A172 (cell line): ENCODE measurements at regions not wholly inside any gene's neighbourhood (a gene's known extent, or its start where the extent isn't known, plus 50 kb on each side); places are given as distances from the start of the nearest gene placed in this dataset.

ENCODE experiments used
- DNase-seq: peaks from one replicate; pipeline ENCODE4 v3.0.0-alpha.2; 2015; ENCODE audit warnings: low spot score

- DNase-seq, result no peak
Observed at GRCh38 chr6:82646231-82646615, 282.6 kb downstream of the TPBG start.

DNA sequence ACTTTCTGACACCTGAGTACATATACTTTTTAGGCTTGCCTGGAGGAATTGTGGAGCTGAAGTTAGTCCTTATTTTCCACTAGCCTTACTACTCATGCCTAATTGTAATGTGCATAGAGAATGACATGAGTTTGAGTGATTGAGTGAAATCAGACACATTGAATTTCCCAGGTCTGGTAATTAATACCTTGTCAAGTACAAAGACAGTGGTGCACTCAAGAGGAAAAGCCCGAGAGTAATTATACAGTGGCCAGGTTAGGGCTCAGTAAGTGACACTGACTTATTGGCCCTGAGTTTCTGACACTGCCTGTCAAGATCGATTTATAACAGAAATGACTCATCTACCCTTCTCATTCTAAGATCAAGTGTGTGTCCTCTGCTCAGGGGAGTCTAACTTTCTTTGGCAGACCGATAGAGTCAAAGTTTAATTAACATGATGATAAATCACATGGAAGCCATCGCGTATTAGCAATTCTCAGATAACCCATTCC lies 288.3 kb downstream of the TPBG start:
- no peak for DNase-seq

DNA sequence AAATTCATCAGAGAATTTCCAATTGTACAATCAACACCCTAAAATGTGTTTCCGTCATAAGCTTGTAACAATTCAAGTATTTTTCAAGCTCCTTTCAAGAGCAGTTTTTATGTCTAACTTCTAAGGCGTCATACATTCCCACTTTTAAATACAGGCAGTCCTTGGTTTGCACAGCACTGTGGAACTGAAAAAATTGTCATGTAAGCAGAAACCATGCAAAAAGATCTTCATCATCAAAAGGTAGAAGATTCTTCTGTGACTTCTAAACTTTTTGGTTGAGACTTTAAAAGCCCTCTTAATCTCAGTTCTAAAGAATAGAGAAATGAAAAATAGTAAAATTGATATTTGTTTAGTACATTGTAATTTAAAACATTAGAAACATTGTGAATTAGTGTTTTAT lies 315.6 kb downstream of the TPBG start:
- no peak for DNase-seq

GRCh38 chr6:82680192-82680591 lies 316.6 kb downstream of the TPBG start:
- no peak for DNase-seq

DNA sequence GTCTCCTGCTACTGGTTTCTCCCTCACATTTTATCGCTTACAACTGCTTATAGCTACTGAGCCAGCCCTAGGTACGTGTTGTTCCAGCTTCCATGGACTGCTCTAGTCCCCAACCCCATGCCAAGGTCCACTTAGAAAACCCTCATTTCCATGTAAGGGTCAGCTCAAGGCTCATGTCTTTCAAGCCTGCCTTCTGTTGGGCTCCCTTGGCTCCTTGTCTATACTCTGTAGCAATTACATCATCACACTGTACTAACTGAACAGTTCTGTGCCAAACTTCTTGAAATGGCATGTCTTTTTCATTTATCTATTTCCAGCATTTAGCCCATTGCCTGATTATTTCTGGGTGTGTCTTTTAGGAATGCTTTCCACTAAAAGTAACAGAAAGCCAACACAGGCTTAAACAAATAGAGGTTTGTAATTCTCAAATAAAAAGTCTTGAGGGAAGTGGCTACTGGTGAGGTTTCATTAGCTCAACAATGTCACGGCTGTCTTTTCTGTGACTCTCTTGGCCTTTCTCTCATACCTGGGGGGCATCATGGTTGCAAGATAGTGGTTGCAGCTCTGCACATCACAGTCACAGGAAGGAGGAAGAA lies 317.6 kb downstream of the TPBG start:
- no peak for DNase-seq

GRCh38 chr6:82686719-82687118 lies 323.1 kb downstream of the TPBG start:
- DNase-seq, result no peak

DNA sequence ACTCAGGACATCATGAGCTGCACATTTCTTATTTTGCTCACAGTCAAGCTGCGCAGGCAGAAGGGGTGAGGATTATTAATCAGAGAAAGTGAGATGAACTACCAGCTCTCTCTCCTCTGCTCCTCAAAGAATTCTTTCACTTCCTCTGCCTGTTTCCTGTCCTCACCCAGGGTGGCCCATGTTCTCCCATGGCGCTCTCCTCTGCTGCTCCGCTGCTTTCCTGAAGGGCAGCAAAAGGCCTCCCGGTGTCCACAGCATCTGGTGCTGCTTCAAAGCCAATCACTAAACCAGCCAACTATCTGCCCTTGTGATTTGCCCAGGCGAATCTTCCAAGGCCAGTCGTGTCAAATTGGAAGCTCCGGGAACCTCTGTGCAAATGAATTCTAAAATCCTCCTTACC lies 324.2 kb downstream of the TPBG start:
- DNase-seq, result no peak

DNA sequence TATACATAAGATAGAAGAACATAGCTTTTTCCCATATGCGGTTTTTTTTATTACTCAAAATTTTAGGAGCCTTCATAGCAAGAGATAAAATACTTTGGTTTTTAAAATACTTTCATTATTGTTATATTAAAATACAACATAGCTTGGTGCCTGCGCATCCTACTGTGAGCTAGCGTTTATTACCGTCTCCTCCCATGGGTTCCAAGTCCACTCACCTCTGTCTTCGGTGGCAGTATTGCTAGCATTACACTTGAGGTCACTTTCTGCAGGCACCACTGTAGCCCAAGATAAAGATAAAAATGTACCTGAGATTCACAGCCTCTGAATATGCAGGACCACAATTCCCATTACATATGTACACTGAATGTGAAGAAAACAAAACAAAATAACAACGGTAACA lies 326.7 kb downstream of the TPBG start:
- DNase-seq, result no peak

DNA sequence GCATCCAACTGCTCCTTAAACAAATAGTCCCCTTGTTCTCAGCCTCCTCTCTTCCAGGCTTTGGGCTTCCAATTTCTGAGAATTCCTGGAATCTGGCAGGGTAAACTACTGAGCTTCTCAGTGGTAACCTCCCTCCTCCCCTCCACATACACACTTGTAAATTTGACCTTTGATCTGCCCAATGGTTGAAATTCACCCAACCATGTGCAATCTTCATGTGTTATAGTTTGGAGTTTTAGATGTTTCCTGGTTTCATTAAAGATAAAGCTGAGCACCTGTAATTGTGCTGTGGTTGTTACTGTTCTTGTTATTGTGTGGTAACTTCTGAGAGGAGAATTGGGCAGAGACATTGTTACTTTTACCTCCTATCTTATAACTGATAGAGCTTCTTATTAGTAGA lies 328.4 kb downstream of the TPBG start:
- DNase-seq, result no peak

DNA sequence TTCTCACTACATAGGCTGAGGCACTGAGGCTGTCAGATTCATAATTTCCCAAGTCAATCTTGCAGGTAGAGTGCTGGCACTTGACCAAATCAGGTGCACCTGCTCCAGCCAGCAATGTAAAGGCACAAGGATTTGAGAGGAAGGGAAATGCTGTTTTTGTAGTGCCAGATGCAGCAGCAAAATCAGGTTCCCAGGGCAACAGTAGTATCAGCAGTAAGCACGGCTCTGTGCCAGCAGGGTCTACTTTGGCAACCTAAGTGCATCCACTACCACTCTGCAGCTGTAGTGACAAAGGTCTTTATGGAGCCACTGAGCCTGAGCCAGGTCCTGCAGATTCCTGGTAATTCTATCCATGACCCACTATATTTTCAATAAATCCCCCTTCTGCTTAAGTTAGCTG lies 329.5 kb downstream of the TPBG start:
- DNase-seq, result no peak

GRCh38 chr6:82701341-82701740 lies 337.7 kb downstream of the TPBG start:
- no peak for DNase-seq

GRCh38 chr6:82702574-82702973 lies 339.0 kb downstream of the TPBG start:
- DNase-seq, result no peak

DNA sequence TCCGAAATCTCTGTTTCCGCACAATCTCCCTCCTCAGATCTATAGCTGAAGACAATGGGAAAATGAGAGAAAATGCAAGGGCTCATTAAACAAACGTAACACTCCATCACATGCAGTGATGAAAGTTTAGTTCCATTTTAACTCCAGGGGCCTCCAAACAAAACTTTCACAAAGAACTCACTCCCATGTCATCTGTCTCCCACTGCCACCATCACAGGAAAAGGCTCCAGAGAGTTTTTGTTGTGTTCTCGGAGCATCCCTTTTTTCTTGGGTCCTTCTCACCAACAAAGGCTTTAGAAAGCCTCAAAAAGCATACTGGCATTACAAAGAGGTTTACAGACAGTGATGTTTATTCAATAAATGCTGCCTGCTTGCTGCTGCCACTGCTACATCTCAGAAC lies 339.6 kb downstream of the TPBG start:
- DNase-seq, result no peak

GRCh38 chr6:82704045-82704444 lies 340.4 kb downstream of the TPBG start:
- DNase-seq, result no peak

- DNase-seq, result no peak
Observed at GRCh38 chr6:82705579-82705978, 342.0 kb downstream of the TPBG start.

- no peak for DNase-seq
Observed at GRCh38 chr6:82711105-82711827, 347.6 kb downstream of the TPBG start.

- DNase-seq, result no peak
Observed at GRCh38 chr6:82711971-82712370, 348.4 kb downstream of the TPBG start.

- no peak for DNase-seq
Observed at GRCh38 chr6:82712389-82712788, 348.8 kb downstream of the TPBG start.

GRCh38 chr6:82712826-82713225 lies 349.2 kb downstream of the TPBG start:
- DNase-seq, result peak; percentile 3

- no peak for DNase-seq
Observed at GRCh38 chr6:82720992-82721391, 344.6 kb downstream of the UBE3D start.

GRCh38 chr6:82735790-82736189 lies 329.9 kb downstream of the UBE3D start:
- no peak for DNase-seq

- DNase-seq, result no peak
Observed at GRCh38 chr6:82737965-82738364, 327.7 kb downstream of the UBE3D start.

DNA sequence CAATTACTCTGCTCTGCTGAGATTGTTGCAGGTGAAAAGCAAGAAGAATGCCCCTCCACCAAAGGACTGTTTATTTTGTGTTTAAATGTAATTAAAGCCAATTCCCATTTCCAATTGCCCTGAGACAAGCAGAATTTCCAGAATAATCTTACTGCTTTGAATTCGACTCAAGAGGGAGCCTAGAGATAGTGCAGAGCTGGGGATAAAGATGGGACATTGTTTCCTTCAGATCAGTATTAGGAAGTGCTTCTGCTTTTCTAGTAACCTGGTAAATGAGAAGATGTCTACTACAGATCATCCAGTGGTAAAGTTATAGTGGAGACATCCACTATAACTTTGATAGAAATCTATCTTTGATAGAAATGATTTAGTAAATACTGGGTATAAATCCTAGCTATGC lies 326.9 kb downstream of the UBE3D start:
- DNase-seq, result no peak

- DNase-seq, result no peak
Observed at GRCh38 chr6:82739303-82739702, 326.3 kb downstream of the UBE3D start.
